Stimulated activated CD8-positive, alpha-beta memory T cell treated with anti-CD3 and anti-CD28 coated beads, Interleukin-7, amount 100 ng/mL, for 48 hours (primary cell): ENCODE measurements at regions not wholly inside any gene's neighbourhood (a gene's known extent, or its start where the extent isn't known, plus 50 kb on each side); places are given as distances from the start of the nearest gene placed in this dataset.
"Not testable (repeated sequence)": the region's sequence is repeated elsewhere in the genome, so short reads cannot be mapped to it uniquely, and the experiment has no call there.

Experiments used
- DNase-seq, 2 donors: peaks; one replicate each; pipeline ENCODE4 v3.0.0-alpha.2; 2020; ENCODE audit warnings: low read depth in 1 of 2; ENCODE audit errors: extremely low read depth in 1 of 2

DNA sequence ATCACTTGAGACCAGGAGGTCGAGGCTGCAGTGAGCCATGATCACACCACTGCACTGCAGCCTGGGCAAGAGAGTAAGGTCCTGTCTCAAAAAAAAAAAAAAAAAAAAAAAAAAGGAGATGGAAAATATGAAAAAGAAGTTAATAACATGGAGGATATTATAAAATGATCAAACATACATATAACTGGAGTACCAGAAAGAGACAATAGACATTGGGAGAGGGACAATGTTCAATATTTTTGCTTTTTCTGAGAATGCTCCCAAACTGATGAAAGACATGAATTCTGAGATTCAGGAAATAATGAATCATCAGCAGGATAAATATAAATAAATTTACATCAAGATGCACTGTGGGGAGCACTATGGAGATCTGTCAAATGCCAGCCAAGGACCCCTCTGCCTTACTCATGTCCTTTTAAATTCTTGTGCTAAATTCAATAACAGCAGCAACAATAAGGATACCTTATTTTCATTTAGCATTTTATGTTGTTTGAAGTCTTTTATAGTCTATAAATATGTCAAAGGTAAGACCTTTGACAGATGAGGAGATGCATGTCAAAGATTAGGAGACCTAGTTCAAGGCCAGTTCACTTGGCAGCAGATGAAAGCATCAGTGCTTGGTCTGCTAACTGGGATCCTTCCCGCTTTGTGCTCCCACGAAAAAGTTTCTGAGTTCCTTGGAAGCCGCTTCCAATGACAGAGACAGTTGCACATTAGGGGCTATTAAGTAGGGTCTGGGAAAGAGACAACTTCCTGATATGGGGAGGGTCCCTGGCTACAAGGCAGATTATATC is 97.7 kb downstream of the TLR5 start:
- no peak for DNase-seq

GRCh38 chr1:223046011-223046410 is 97.0 kb downstream of the TLR5 start:
- no peak for DNase-seq

DNA sequence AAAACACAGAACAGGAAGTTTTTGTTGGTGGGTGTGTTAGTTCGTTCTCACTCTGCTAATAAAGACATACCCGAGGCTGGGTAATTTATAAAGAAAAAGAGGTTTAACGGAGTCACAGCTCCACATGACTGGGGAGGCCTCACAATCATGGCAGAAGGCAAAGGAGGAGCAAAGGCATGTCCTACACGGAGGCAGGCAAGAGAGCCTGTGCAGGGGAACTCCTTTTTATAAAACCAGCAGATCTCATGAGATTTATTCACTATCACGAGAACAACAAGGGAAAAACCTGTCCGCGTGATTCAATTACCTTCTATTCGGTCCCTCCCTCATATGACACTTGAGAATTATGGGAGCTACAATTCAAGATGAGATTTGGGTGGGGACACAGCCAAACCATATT is 96.6 kb downstream of the TLR5 start:
- DNase-seq, result not testable (repeated sequence)

- DNase-seq, result no peak
Measured at GRCh38 chr1:223048026-223048425, 95.0 kb downstream of the TLR5 start.

DNA sequence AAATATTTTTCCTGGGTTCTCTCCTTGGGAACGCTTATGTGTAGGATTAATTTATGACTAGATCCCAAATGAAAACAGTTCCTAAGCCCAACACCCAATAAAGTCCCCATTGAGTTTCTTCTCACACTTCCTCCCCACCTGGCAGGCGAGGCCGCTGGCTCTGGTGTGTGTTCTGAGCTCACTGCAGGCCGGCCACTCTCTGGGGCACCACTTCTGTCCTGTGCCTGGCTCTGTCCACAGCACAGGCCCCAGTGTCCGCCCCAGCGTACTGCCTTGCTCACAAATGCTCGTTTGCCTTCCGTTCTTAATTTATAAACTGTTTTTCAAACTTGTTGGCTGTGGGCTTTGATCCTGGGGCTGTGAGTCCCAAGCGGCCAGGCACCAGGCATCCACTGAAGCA is 90.6 kb downstream of the TLR5 start:
- no peak for DNase-seq

DNA sequence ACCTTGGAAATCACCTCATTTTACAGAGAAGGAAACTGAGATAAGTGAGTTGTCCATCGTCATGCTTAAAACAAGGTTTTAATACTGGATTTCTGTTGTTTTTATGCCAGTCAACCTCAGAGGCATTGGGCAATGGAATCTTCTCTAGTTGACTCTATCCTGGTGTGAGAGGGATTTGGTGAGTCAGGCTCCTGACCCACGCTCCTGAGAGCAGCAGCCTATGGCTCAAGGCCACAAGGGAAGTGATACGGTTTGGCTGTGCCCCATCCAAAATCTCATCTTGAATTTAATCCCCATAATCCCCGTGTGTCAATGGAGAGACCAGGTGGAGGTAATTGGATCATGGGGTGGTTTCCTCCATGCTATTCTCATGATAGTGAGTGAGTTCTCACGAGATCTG is 90.1 kb downstream of the TLR5 start:
- DNase-seq, result no peak

DNA sequence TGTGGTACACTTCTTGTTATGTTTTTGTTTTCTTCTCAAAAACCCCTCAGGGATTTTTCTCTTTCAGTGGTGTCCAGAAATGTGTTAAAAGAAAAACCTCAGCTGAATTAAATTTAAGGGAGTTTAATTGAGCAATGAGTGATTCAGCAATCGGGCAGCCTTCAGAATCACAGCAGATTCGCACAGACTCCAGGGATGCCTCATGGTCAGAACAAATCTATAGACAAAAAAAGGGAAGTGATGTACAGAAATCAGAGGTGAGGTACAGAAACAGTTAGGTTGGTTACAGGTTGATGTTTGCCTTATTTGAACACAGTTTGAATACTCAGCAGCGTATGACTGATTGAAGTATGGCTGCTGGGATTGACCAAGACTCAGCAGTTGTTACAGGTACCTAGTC is 86.2 kb downstream of the TLR5 start:
- DNase-seq, result no peak

DNA sequence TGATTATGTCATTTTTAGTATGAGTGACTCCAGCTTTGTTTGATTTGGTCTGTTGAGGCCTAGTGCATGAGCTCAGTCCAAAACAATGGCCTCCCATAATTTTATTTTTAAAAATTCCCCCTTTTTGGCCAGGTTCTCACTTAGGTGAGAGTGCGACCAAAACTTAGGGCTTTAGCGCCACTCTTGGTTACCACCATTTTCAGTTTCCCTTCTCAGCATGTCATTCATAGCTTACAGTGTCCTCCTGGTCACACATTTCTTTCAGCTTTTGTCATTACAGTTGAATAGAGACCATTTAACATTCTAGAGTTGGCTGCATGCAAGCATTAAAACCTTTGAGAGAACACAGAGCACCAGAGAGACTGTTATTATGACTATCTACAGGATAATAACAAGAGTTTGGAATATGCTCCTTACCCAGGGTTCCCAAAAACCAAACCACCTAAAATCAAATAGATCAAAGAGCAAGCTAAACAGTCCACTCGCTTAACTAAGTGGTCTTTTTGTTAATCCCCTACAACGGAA is 85.4 kb downstream of the TLR5 start:
- DNase-seq, result no peak
